GM21737 (cell line): ENCODE measurements at regions not wholly inside any gene's neighbourhood (a gene's known extent, or its start where the extent isn't known, plus 50 kb on each side); places are given as distances from the start of the nearest gene placed in this dataset.

Experiments
- ATAC-seq: cut with Tn5 transposase; IDR thresholded peaks from one replicate; pipeline ENCODE4 v1.9.1; 2021; ENCODE audit warnings: mild to moderate bottlenecking, moderate library complexity; ENCODE audit not compliant: unreplicated experiment

DNA sequence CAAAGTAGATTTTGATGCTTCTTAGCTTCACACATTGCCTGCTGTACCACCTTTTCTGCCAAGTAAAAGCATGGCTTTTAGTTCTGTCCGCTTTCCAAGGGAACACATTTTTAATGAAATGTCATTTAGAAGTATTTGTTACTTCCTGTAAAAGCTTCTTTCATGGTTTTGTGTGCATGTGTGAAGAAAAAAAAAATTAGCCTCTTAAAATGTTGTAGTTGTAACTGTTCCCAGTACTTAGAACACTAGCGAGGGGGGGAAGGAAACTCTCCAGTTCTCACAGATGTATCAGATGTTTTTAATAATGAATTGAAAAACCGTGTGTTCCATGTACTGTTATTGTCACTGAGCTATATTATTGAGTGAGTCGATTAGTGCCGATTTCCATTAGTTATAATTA lies 568.3 kb upstream of the ADGRL2 start:
- no peak for ATAC-seq

DNA sequence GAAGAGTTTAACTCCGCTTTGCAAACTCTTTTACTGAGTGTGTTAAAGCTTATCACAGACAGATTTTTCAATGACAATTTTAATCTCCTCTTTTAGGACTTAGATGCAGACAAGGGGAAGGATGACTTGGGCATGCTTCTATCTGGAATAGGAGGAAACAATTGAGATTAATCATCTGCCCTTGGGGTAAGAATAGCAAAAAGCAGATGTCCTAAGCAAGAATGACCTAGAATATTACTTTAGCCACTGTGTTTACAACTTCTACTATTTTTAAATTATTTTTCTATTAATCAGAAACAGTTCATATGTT lies 569.0 kb upstream of the ADGRL2 start:
- no peak for ATAC-seq

GRCh38 chr1:81230983-81231728 lies 569.6 kb upstream of the ADGRL2 start:
- ATAC-seq = no peak

- ATAC-seq = no peak
These were observed 571.8 kb upstream of the ADGRL2 start for GRCh38 chr1:81228926-81229325.

DNA sequence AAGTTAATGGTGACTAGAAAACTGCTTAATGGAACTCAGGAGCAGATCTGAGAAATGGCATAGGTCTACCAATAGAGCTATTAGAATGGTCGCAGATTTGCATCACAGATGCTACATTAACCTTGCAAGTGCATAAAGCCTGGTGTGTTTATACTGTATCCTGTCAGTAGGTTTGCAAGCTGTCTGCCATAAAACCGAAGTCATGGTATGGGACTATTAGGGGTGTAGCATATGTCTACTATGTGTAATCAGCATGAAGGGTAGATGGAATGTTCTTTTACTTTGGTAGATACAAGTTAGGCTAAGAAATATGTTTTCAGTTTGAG lies 574.2 kb upstream of the ADGRL2 start:
- ATAC-seq = no peak

- ATAC-seq = no peak
These were observed 574.7 kb upstream of the ADGRL2 start for GRCh38 chr1:81225789-81226602.

GRCh38 chr1:81224222-81224621 lies 576.5 kb upstream of the ADGRL2 start:
- ATAC-seq = no peak

- no peak for ATAC-seq
These were observed 579.2 kb upstream of the ADGRL2 start for GRCh38 chr1:81221564-81221963.

DNA sequence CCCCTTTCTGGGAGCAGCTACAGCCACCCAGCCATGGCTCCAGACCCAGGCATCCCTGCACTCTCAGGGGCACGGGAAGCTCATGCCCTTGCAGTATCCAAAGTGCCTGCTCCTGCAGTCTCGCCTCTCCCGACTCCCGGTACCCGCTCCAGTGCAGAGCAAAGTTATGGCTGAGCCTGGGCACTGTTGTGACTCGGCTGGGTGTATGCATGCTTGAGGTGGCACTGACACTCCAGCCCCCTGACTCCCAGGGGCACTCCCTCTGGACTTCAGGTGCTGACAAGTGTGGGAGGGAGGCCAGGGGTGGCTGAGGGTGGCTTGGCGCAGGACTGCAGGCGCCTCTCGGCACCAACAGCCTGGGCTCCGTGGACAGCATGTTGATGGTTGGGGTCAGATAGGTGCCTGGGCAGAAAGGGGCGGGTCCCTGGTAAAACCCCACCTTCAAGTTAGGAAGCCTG lies 580.1 kb upstream of the ADGRL2 start:
- no peak for ATAC-seq

DNA sequence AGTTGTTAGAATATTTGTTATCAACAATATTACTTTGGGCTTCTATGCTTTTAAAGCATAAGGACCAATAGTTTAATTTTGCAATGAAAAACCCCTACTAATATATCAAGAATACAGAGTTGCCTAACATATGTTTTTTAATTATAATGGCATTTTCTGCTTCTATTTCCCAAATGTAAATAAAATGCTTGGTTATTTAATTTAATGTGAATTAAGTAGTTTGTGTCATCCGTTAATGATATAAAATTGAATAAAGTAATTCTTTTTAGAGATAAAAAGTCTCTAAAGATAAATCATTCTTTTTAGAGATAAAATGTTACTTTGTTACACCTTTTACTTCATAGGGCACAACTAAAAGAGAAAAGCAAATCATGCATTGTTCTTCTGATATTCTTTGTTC lies 583.7 kb upstream of the ADGRL2 start:
- ATAC-seq = no peak

DNA sequence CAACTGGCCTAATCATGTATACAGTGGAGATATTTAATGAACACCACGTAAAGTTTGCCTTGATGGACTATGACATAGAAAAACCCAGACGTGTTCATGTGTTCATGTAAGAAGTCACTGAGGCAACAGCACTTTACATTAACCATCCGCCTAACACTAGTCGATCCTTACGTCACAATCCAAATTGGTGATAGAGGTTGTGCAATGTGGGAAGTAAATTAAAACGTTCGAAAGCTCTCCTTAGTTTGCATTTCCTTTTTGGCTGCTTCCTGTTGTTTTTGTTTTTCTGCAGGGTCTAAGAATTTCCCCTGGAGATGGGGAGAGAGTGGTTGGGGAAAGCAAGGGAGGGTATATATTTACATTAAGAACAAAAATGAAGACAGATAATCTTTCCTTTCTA lies 587.5 kb upstream of the ADGRL2 start:
- ATAC-seq = no peak

- no peak for ATAC-seq
These were observed 591.3 kb upstream of the ADGRL2 start for GRCh38 chr1:81209461-81209860.

DNA sequence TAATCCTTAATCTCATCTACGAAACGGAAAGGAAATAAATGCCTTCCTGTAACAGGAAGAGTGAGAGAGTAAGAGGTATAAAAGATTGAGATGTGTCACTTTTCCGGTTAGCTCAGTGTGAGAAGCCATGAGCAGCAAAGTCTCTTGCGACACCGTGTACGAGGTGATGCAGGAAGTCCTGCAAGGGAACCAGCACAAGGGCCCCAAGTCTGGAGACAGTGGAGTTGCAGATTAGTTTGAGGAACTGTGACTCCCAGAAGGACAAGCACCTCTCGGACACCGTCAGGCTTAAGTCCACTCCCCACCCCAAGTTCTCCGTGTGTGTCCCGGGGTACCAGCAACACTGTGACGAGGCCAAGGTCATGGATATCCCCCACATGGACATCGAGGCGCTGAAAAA lies 592.3 kb upstream of the ADGRL2 start:
- ATAC-seq = no peak

- ATAC-seq = no peak
These were observed 594.8 kb upstream of the ADGRL2 start for GRCh38 chr1:81205956-81206355.

DNA sequence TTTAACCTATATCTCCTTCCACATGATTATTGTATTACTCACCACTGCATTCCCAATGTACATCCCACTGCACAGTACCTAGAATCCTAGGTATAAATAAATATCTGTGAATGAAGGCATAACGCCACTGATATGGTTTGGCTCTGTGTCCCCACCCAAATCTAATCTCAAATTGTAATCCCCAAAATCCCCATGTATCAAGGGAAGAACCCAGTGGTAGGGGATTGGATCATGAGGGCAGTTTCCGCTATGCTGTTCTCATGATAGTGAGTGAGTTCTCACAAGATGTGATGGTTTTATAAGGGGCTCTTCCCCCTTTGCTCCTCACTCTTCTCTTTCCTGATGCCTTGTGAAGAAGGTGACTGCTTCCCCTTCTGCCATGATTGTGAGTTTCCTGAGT lies 599.0 kb upstream of the ADGRL2 start:
- no peak for ATAC-seq

- ATAC-seq = no peak
These were observed 603.1 kb upstream of the ADGRL2 start for GRCh38 chr1:81197591-81197990.

DNA sequence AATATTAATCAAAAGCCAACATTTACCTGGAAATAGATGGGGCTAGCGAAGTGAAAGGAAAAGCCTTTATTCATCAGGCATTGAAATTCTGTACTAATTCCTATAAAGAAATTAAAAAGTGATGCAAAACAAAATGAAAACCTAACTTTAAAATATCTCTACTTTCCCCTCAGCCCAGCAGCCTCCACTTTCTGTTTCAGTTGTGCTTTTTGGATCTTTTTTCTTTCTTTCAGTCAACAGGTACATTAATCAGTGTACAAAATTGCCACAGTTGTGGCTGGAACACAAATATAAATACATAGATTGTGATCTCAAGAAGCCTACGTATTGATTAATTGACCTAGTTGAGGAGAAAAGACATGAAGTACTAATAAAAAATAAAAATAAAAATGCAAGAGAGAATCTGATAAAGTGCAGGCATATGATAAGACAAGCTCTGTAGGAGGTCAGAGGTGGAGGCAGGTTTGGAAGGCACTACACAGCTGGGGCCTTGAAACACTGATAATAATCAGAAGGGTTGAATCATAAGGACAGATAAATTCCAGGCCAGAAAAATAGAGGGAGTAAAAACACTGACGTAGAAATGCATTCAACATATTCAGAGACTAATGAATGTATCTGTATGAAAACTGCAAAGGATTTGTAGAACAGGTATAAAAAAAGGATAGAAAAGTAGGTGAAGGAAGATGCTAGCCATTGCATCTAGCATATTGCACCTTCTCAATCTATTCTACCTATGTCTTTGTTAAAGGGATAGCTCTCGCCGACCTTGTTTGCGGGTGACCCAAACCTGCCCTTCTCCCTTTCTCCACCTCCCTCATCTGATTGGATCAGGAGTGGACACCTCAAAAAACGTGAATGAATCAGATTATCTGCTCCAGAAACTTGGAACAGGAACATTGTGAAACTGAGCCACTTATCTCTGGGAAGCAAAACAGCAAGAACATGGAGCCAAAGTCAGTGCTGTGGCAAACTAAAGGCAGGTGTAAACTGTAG lies 607.8 kb upstream of the ADGRL2 start:
- ATAC-seq = no peak

DNA sequence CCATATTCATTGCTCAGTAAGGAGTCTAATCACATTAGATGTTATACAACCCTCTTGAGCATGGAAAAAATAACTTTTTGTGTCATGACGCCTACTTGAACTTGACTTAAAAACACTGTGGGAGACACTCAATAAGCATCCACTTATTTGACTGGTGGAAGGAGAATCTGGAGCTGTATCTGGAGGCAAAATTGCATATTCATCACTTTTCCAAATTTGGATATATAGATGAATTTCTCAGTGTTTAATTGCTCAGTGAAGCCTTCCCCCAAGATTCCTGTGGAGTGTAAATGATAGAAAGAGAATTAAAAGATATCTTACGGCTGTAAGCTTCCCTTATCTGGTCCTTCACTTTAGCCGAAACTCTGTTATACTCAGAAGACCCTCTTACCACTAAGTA lies 610.7 kb upstream of the ADGRL2 start:
- ATAC-seq = no peak

DNA sequence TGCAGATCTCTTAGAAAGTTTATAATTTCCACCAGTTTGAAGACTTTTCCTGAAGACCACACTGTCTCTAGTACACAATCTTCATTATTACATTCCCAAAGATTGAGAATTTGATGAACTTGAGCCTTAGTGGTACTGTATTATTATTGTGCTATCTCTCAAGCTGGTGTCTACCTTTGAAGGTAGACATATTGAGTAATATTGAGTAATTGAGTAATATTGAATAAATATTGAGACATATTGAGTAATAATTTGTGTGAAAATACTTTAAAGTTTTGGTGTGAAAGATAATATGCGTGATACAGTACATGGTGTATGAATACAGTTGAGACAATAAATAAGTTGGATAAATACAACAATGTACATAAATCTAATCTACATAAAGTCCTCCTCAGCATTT lies 613.1 kb upstream of the ADGRL2 start:
- no peak for ATAC-seq

DNA sequence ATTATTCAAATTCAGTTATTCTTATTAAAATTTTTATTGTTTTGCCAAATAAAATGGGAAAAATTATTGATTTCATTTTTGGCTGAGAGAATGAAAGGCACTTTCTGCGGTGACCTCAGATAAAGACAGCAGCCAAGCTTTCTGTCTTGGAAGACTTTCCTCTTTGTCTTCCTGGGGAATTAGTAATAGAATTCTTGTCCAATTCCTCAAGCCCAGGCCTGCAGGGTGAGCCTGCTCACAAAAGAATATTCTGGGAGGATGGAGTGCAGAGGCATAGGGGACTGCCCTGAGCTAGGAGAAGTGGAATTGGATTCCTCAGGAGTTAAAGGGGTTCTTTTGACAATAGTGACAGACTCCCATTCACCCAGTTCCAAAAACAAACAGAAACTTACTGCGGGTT lies 614.5 kb upstream of the ADGRL2 start:
- ATAC-seq = no peak

DNA sequence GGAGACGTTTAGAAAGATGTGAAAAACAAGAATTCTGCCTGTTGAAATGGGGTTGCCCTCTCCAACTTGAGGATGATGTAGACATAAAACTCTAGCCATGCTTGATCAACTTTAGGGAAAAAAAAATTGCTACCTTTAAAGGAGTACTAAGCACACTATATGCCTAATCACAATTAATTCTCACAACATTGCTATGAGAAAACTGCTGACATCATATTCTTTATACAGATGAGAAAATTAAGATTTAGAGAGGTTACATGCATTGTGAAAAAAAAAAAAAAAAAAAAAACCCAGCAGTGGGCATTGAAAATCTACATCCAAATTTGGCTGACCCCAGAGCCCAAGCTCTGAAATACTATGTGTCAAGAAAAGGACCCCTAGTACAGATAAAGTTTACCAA lies 617.2 kb upstream of the ADGRL2 start:
- no peak for ATAC-seq
